Loucy (cell line): ENCODE measurements at regions not wholly inside any gene's neighbourhood (a gene's known extent, or its start where the extent isn't known, plus 50 kb on each side); places are given as distances from the start of the nearest gene placed in this dataset.

Experiments used
- EZH2phosphoT487 ChIP-seq: fragments of 200-600 bp; IDR thresholded peaks from 2 replicates; pipeline ENCODE4 v1.6.1; 2018; ENCODE audit warnings: antibody characterized with exemption, mild to moderate bottlenecking, moderate library complexity, borderline replicate concordance
- TF ChIP-seq, protein P1 (sequence below): fragments of 200-600 bp; sonication (generic); conservative IDR thresholded peaks from 2 replicates; pipeline ENCODE4 v1.5.1; 2014; ENCODE audit warnings: mild to moderate bottlenecking, antibody characterized with exemption, low read length

DNA sequence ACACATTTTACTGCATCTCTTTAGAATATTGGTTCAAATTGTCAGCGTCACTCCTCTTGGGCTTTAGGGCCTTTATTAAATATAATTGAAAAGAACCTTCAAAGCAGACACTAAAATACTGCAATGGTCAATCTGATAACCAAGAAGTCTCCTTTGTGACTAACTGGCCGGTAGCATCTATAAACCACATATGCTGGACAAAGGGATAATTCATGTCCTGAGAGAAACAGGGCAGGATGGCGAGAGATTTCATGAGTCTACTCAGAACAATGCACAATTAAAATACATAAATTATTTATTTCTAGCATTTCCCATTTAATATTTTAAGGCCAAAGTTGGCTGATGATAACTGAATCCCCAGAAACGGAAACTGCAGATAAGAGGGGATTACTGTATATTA, 1083.4 kb upstream of the CDH18 start:
- TF ChIP-seq, protein P1, sequence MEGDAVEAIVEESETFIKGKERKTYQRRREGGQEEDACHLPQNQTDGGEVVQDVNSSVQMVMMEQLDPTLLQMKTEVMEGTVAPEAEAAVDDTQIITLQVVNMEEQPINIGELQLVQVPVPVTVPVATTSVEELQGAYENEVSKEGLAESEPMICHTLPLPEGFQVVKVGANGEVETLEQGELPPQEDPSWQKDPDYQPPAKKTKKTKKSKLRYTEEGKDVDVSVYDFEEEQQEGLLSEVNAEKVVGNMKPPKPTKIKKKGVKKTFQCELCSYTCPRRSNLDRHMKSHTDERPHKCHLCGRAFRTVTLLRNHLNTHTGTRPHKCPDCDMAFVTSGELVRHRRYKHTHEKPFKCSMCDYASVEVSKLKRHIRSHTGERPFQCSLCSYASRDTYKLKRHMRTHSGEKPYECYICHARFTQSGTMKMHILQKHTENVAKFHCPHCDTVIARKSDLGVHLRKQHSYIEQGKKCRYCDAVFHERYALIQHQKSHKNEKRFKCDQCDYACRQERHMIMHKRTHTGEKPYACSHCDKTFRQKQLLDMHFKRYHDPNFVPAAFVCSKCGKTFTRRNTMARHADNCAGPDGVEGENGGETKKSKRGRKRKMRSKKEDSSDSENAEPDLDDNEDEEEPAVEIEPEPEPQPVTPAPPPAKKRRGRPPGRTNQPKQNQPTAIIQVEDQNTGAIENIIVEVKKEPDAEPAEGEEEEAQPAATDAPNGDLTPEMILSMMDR: no peak
- TF ChIP-seq EZH2phosphoT487: no peak
